ENCODE measurements at regions not wholly inside any gene's neighbourhood (a gene's known extent, or its start where the extent isn't known, plus 50 kb on each side); places are given as distances from the start of the nearest gene placed in this dataset.

DNA sequence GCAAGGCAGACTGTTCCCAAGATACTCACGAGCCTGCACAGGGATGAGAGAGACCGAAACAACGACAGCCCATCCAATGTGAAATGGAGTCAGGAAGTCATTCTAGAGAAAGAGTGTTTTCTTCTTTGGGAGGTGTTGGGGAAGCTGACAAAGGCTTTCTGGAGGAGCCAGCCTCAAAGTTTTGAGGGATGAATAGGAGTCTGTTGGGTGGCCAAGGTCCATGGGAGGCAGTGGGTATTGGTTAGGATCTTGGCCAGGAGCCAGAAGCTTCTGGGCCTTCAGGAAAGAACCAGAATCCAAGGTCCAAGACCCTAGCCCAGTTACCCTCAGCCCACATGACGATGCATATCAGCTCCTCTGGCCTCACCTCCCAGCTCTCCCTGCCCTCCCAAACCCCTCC is 59.9 kb upstream of the SHISAL1 start:
- H3K9me3 ChIP-seq: peaks cover 0 to 8% (median 2%) of the 10 kb centered on the region in 4 donors
- 67 to 77% methylated on average over 4 of the region's 4 CpGs for WGBS, 2 donors
- H3K4me1 ChIP-seq: no peaks in the 10 kb centered on the region
- DNase-seq: peak; percentile 47
- TF ChIP-seq POLR2A (IDR thresholded peaks at IDR 0.05) (no peak), EP300 (IDR thresholded peaks at IDR 0.05) (no peak), CTCF (IDR thresholded peaks at IDR 0.05) (no peak), POLR2AphosphoS5 (IDR thresholded peaks at IDR 0.05) (no peak)
- intact Hi-C loops (cut with DNase I): no loop called here
- no peak overlapping the region for H3K27ac ChIP-seq
- H3K36me3 ChIP-seq: no peaks in the 10 kb centered on the region
- H3K4me3 ChIP-seq: no peak overlapping the region
- no peaks in the 10 kb centered on the region for H3K27me3 ChIP-seq

DNA sequence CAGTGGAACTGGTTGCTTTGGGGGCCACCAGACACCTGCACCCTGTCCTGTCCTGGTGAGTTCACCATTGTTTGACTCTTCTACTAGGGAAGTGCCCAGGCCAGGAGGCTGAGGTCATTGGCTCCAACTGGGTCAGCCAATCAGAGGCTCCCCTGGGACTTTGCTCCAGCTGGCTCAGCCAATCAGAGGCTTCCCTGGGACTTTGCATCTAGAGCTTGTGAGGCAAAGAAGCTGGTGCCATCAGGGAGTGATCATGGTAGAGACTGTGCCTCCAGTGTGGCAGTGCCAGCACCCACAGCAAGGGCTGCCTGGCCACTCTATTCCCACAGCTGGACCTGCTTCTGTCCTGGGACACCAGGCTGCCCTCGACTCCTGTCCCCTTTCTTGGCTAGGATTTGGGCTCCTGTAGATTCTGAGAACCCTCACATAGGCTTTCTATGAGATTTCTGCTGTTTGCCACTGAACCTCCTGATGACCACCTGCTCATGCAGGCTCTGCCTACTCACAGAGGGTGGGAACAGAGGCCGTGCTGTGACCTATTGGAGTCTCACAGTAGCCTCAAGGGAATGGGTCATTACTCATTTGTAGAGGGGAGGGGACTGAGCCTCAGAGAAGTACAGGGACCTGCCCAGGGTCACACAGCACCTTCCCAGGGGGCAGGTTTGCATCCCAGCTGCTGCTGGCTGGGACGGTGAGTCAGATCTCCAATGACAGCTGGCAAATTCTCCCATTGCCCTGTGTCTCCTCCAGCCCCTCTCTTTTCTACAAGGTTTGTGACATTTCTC is 59.2 kb upstream of the SHISAL1 start:
- WGBS, 2 donors: 67 to 81% methylated on average over 3 of the region's 3 CpGs
- peak; percentile 50 for DNase-seq
- Histone ChIP-seq H3K4me3 (no peak overlapping the region), H3K9me3 (peaks cover 0 to 8% (median 2%) of the 10 kb centered on the region in 4 donors), H3K4me1 (no peaks in the 10 kb centered on the region), H3K27ac (no peak overlapping the region), H3K27me3 (no peaks in the 10 kb centered on the region), H3K36me3 (no peaks in the 10 kb centered on the region)
- TF ChIP-seq POLR2AphosphoS5 (IDR thresholded peaks at IDR 0.05) (no peak), EP300 (IDR thresholded peaks at IDR 0.05) (no peak), POLR2A (IDR thresholded peaks at IDR 0.05) (no peak), CTCF (IDR thresholded peaks at IDR 0.05) (no peak)
- intact Hi-C loops (cut with DNase I): no loop called here

GRCh38 chr22:44369916-44370801 is 57.4 kb upstream of the SHISAL1 start:
- H3K4me3 ChIP-seq: no peak overlapping the region
- TF ChIP-seq EP300 (IDR thresholded peaks at IDR 0.05) (no peak), POLR2A (IDR thresholded peaks at IDR 0.05) (no peak), CTCF (IDR thresholded peaks at IDR 0.05) (no peak), POLR2AphosphoS5 (IDR thresholded peaks at IDR 0.05) (no peak)
- intact Hi-C loops (cut with DNase I): no loop called here
- H3K9me3 ChIP-seq: peaks cover 0 to 4% (median 1%) of the 10 kb centered on the region in 4 donors
- peaks cover 0 to 3% (median 0%) of the 10 kb centered on the region in 4 donors for H3K4me1 ChIP-seq
- no peaks in the 10 kb centered on the region for H3K36me3 ChIP-seq
- DNase-seq: peak; percentile 42
- H3K27ac ChIP-seq: no peak overlapping the region
- H3K27me3 ChIP-seq: no peaks in the 10 kb centered on the region
- 72 to 85% methylated on average over 18 of the region's 18 CpGs for WGBS, 2 donors

DNA sequence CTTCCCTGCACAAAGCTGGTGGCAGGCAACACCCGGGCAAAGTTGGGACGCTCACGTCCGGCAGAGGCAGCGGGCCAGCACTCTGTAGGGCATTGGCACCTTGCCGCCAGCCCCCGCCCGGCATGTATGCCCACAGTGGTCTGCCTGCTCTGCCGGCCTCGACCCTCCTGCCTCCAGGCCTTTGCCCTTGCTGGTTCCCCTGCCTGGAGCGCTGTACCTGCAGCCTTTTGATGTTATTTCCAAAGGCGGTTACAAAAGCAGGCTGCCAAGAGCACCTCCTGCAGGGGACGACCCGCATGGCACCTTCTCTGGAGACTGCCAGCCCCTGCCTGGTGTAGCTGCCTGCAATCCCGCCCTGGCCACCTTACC is 56.5 kb upstream of the SHISAL1 start:
- no peak for TF ChIP-seq POLR2AphosphoS5 (IDR thresholded peaks at IDR 0.05)
- no peak for TF ChIP-seq CTCF (IDR thresholded peaks at IDR 0.05)
- no peak for TF ChIP-seq EP300 (IDR thresholded peaks at IDR 0.05)
- TF ChIP-seq POLR2A (IDR thresholded peaks at IDR 0.05): no peak
- peak; percentile 49 for DNase-seq
- H3K9me3 ChIP-seq: no peaks in the 10 kb centered on the region
- H3K36me3 ChIP-seq: no peaks in the 10 kb centered on the region
- WGBS, 2 donors: 73 to 82% methylated on average over 15 of the region's 15 CpGs
- no peaks in the 10 kb centered on the region for H3K27me3 ChIP-seq
- intact Hi-C loops (cut with DNase I): no loop called here
- H3K27ac ChIP-seq: no peak overlapping the region
- H3K4me1 ChIP-seq: peaks cover 0 to 12% (median 5%) of the 10 kb centered on the region in 4 donors
- no peak overlapping the region for H3K4me3 ChIP-seq

Measured in sigmoid colon (tissue), 6 donors.